Omental fat pad (tissue), 3 donors: ENCODE measurements at regions not wholly inside any gene's neighbourhood (a gene's known extent, or its start where the extent isn't known, plus 50 kb on each side); places are given as distances from the start of the nearest gene placed in this dataset.
A peak's percentile ranks its signal among the peaks of the same experiment; 100 is the strongest.

ENCODE experiments used
- ATAC-seq: fragments of 150-250 bp; one replicate; pipeline ENCODE4 v1.9.1; 2016; ENCODE audit warnings: mild to moderate bottlenecking, moderate library complexity; ENCODE audit not compliant: low FRiP score
- DNase-seq: peaks from one replicate; pipeline ENCODE4 v3.0.0-alpha.2; 2019; ENCODE audit warnings: low spot score
- TF ChIP-seq, protein P1 (sequence below), 3 donors: fragments of 450-650 bp; IDR thresholded peaks; one replicate each; pipeline ENCODE4 v1.5.1; 2016 to 2017; ENCODE audit warnings: antibody characterized with exemption in 3 of 3, mild to moderate bottlenecking in 3 of 3, moderate library complexity in 2 of 3

DNA sequence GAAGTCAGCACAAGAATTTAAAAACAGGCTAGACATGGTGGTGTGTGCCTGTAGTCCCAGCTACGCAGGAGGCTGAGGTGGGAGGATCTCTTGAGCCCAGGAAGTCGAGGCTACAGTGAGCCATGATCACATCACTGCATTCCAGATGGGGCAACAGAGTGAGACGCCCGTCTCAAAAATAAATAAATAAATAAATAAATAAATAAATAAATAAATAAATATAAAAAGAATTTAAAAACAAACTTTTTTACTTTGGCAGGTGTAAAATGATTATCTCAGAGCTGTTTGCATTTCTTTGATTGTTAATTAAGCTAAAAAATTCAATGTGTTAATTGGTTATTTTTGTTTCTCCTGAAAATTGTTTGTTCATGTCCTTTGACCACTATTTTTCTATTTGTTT lies 97.5 kb upstream of the RPS6KA3 start:
- DNase-seq (no peak), ATAC-seq (no peak)
- TF ChIP-seq, protein P1, sequence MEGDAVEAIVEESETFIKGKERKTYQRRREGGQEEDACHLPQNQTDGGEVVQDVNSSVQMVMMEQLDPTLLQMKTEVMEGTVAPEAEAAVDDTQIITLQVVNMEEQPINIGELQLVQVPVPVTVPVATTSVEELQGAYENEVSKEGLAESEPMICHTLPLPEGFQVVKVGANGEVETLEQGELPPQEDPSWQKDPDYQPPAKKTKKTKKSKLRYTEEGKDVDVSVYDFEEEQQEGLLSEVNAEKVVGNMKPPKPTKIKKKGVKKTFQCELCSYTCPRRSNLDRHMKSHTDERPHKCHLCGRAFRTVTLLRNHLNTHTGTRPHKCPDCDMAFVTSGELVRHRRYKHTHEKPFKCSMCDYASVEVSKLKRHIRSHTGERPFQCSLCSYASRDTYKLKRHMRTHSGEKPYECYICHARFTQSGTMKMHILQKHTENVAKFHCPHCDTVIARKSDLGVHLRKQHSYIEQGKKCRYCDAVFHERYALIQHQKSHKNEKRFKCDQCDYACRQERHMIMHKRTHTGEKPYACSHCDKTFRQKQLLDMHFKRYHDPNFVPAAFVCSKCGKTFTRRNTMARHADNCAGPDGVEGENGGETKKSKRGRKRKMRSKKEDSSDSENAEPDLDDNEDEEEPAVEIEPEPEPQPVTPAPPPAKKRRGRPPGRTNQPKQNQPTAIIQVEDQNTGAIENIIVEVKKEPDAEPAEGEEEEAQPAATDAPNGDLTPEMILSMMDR (IDR thresholded peaks at IDR 0.05): no peak

DNA sequence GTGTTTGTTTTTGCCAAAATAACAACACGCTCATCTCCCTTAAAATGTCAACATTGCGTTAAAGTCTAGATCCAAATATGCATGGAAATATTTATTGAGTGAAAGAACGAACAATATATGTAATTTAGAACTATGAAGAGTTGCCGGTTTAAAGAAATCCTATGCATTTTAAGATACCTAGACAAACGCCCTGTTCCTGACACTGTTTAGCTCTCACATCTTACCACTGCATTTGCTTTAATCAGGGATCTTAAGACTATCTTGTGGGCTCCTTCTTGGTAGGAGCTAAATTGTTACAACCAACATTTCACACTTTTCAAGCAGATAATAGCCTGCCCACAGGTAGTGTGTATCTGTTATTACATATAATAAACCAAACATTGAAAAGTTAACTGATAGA lies 96.6 kb upstream of the RPS6KA3 start:
- peak; percentile 11 for ATAC-seq
- TF ChIP-seq, protein P1 (IDR thresholded peaks at IDR 0.05): no peak

DNA sequence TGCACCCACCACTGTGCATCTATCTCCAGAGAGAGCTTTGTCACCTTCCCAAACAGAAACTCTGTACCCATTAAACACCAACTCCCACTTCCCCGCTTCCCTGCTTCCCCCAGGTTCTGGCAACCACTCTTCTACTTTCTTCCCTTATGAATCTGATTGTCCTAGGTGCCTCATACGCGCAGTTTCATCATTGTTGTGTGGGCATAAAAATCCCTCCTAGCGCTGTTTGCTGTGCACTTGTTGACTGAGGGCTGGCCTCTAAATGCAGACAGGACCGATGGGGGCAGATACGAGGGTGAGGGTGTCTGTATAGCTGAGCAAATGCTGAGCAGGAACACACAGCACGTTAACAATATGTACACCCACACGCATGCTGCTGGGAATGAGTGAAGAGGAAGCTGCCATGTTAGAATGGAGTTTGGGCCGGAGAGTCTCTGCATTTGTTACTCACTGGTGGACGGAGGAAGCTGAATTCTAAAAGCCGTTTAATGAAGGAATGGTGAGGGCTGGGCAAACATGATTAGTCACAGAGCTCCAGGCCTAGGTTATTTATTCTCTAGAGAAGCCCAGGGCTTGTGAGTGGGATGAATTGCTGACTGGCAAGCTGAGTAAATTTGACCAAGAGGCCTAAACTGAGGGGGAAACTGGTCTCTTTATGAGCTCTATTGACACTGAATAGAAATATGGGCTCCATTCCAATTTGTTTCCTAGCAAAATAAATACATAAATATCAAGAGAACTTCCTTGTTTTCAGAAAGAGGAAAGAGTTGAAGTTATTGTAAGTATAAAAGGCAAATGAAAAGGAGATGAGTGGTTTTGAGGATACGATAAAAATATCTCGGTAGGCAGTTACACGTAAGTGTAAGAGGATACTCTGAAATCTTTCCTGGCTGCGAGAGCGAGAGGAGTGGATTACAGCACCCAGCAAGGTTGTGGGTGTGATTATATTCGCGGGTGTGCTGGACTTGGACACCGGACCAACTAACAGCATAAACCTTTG lies 95.9 kb upstream of the RPS6KA3 start:
- TF ChIP-seq, protein P1 (IDR thresholded peaks at IDR 0.05): no peak
- ATAC-seq (peak; percentile 69), DNase-seq (no peak)

More for the DNA sequence above, 96.6 kb upstream of the RPS6KA3 start:
- no peak for DNase-seq

DNA sequence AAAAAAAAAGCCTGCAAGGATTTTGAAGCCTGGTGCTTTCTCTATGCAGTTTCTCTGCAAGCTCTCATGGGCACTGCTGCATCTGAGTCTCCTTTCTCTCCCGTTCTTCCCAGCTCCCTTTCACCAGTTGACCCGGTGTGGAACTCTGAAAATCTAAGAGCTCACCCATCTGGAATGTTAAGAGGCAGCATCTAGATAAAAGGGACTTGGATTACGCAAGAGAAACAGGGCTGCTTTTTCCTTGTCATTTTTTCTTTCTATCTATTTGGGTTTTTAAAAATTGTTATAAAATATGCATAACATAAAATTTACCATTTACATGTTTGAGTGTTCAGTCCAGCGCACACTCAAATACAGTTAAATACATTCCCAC lies 95.2 kb upstream of the RPS6KA3 start:
- no peak for DNase-seq
- TF ChIP-seq, protein P1 (IDR thresholded peaks at IDR 0.05): no peak
- no peak for ATAC-seq

DNA sequence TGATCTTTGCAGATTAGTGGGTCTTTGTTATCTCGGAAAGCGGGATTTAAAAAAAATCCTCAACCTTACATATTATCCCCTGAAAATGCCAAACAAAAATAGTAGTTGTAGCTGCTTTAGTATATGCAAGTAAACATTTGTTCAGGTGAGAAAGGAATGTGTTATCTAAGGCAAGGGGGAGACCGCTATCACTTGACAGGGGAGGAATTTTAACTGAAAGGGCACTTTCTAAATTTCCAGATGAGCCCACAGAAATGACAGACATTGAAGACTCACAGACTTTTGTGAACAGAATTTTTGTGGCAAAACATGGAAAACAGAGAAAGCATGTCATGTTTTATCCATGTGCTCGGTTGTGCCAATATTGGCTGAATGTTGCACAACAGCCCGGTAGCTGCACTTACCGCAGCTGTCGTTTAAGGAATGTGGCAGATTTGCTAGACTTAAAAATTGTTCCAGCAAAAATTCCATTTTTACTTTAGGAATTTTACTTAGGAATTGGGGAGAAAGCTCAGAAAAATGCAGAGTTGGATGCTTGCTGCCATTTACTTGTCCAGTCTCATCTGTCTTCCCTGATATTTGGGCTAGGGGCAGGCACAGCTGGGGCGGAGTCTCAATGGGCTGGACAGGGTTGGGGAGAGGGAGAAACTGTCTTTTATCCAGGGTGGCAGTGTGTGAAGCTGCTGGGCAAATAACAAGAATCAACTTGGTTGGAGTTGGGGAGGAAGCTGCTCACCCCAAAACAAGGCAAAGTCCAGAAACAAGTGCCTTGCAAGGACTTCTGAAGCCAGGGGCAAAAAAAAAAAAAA lies 94.6 kb upstream of the RPS6KA3 start:
- DNase-seq (no peak), ATAC-seq (no peak)
- TF ChIP-seq, protein P1 (IDR thresholded peaks at IDR 0.05): no peak

DNA sequence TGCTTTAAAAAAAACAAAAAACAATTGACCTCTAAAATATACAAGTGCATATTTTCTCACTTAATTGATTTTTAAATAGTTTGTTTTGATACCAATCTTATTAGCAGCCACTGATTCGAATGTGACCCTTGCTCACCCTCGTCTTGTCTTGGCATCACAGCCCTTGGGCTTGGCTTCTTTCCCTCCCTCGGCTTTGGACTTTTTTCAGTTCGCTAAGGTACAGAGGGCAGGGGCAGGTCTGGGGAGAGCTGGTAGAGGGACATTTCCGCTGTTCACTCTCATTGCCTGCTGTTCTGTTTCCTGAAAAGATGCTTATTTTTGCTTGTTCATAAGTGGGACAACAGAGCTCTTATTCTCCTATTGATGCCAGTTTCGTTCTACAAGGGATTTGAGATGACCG lies 88.5 kb upstream of the RPS6KA3 start:
- TF ChIP-seq, protein P1 (IDR thresholded peaks at IDR 0.05): no peak
- no peak for ATAC-seq
- DNase-seq: no peak
